A172 (cell line): ENCODE measurements at regions not wholly inside any gene's neighbourhood (a gene's known extent, or its start where the extent isn't known, plus 50 kb on each side); places are given as distances from the start of the nearest gene placed in this dataset.

Source experiments
- DNase-seq: peaks from one replicate; pipeline ENCODE4 v3.0.0-alpha.2; 2015; ENCODE audit warnings: low spot score

- no peak for DNase-seq
Observed at GRCh38 chr16:62105244-62105643, 69.0 kb upstream of the CDH8 start.

GRCh38 chr16:62102588-62102987, 66.3 kb upstream of the CDH8 start:
- no peak for DNase-seq

- no peak for DNase-seq
Observed at GRCh38 chr16:62100651-62101050, 64.4 kb upstream of the CDH8 start.

GRCh38 chr16:62089715-62090114, 53.5 kb upstream of the CDH8 start:
- no peak for DNase-seq

GRCh38 chr16:62088731-62089410, 52.6 kb upstream of the CDH8 start:
- no peak for DNase-seq
